HAP-1 (cell line): ENCODE measurements at regions not wholly inside any gene's neighbourhood (a gene's known extent, or its start where the extent isn't known, plus 50 kb on each side); places are given as distances from the start of the nearest gene placed in this dataset.

Source experiments
- DNase-seq, 2 experiments: peaks; one replicate each; pipeline ENCODE4 v3.0.0-alpha.2; 2016 to 2020; ENCODE audit warnings: low spot score in 2 of 2
- H3K27me3 ChIP-seq: fragments of 250-450 bp; sonication (Bioruptor Pico); 2 replicates; pipeline ENCODE4 v1.5.1; 2020; ENCODE audit warnings: low read depth, mild to moderate bottlenecking, moderate library complexity
- H3K36me3 ChIP-seq: fragments of 250-450 bp; sonication (Bioruptor Pico); replicated peaks from 2 replicates; pipeline ENCODE4 v1.5.1; 2020; ENCODE audit warnings: mild to moderate bottlenecking
- H3K4me1 ChIP-seq: fragments of 250-450 bp; sonication (Bioruptor Pico); 2 replicates; pipeline ENCODE4 v1.5.1; 2020; ENCODE audit warnings: mild to moderate bottlenecking
- H3K4me3 ChIP-seq: fragments of 250-450 bp; sonication (Bioruptor Pico); 2 replicates; pipeline ENCODE4 v1.5.1; 2020; ENCODE audit warnings: mild to moderate bottlenecking, moderate library complexity
- H3K9me3 ChIP-seq: fragments of 250-450 bp; sonication (Bioruptor Pico); 2 replicates; pipeline ENCODE4 v1.5.1; 2020; ENCODE audit warnings: mild to moderate bottlenecking, moderate library complexity
- in situ Hi-C: fragments of 300-500 bp; cut with MboI; formaldehyde crosslinking; loops from 3 replicates; pipeline ENCODE4 v1.14.3; 2020; ENCODE audit warnings: low sequenced_read_pairs, inconsistent platforms, mixed read lengths

GRCh38 chr6:144471986-144472385, 186.9 kb downstream of the UTRN start:
- H3K27me3 ChIP-seq = no peaks in the 10 kb centered on the region
- in situ Hi-C loops = no loop called here
- no peaks in the 10 kb centered on the region for H3K36me3 ChIP-seq
- H3K4me1 ChIP-seq = no peaks in the 10 kb centered on the region
- no peak for DNase-seq
- no peaks in the 10 kb centered on the region for H3K9me3 ChIP-seq
- no peak overlapping the region for H3K4me3 ChIP-seq

GRCh38 chr6:144474290-144474689, 189.2 kb downstream of the UTRN start:
- H3K4me1 ChIP-seq = no peaks in the 10 kb centered on the region
- no peaks in the 10 kb centered on the region for H3K27me3 ChIP-seq
- in situ Hi-C loops = no loop called here
- H3K9me3 ChIP-seq = no peaks in the 10 kb centered on the region
- no peaks in the 10 kb centered on the region for H3K36me3 ChIP-seq
- no peak overlapping the region for H3K4me3 ChIP-seq
- no peak for DNase-seq

GRCh38 chr6:144474904-144475303, 189.8 kb downstream of the UTRN start:
- DNase-seq = no peak
- Histone ChIP-seq H3K4me3 (no peak overlapping the region), H3K36me3 (no peaks in the 10 kb centered on the region), H3K4me1 (no peaks in the 10 kb centered on the region), H3K9me3 (no peaks in the 10 kb centered on the region), H3K27me3 (no peaks in the 10 kb centered on the region)
- in situ Hi-C loops = no loop called here

GRCh38 chr6:144475411-144475810, 190.3 kb downstream of the UTRN start:
- H3K36me3 ChIP-seq = no peaks in the 10 kb centered on the region; the same call in 1 of the 2 replicates
- no peaks in the 10 kb centered on the region for H3K27me3 ChIP-seq
- H3K4me1 ChIP-seq = no peaks in the 10 kb centered on the region
- no peak overlapping the region for H3K4me3 ChIP-seq
- DNase-seq = no peak
- no peaks in the 10 kb centered on the region for H3K9me3 ChIP-seq
- in situ Hi-C loops = no loop called here

- no peaks in the 10 kb centered on the region for H3K4me1 ChIP-seq
- no peak for DNase-seq
- H3K36me3 ChIP-seq = no peaks in the 10 kb centered on the region; the same call in 1 of the 2 replicates
- no peaks in the 10 kb centered on the region for H3K27me3 ChIP-seq
- no peaks in the 10 kb centered on the region for H3K9me3 ChIP-seq
- in situ Hi-C loops = no loop called here
- no peak overlapping the region for H3K4me3 ChIP-seq
Observed at GRCh38 chr6:144476286-144476685, 191.2 kb downstream of the UTRN start.

- H3K27me3 ChIP-seq = no peaks in the 10 kb centered on the region
- no peak overlapping the region for H3K4me3 ChIP-seq
- H3K36me3 ChIP-seq = no peaks in the 10 kb centered on the region; the same call in 1 of the 2 replicates
- in situ Hi-C loops = no loop called here
- no peaks in the 10 kb centered on the region for H3K9me3 ChIP-seq
- no peaks in the 10 kb centered on the region for H3K4me1 ChIP-seq
- no peak for DNase-seq
Observed at GRCh38 chr6:144477396-144477795, 192.3 kb downstream of the UTRN start.

- no peaks in the 10 kb centered on the region for H3K27me3 ChIP-seq
- no peaks in the 10 kb centered on the region for H3K9me3 ChIP-seq
- DNase-seq = no peak
- H3K4me3 ChIP-seq = no peak overlapping the region
- H3K4me1 ChIP-seq = no peaks in the 10 kb centered on the region
- H3K36me3 ChIP-seq = no peaks in the 10 kb centered on the region; the same call in 1 of the 2 replicates
- in situ Hi-C loops = no loop called here
Observed at GRCh38 chr6:144477856-144478255, 192.7 kb downstream of the UTRN start.

GRCh38 chr6:144478483-144478882, 193.3 kb downstream of the UTRN start:
- in situ Hi-C loops = no loop called here
- H3K4me3 ChIP-seq = no peak overlapping the region
- no peaks in the 10 kb centered on the region; the same call in 1 of the 2 replicates for H3K36me3 ChIP-seq
- no peaks in the 10 kb centered on the region for H3K27me3 ChIP-seq
- H3K9me3 ChIP-seq = no peaks in the 10 kb centered on the region
- H3K4me1 ChIP-seq = no peaks in the 10 kb centered on the region
- DNase-seq = no peak

- H3K4me3 ChIP-seq = no peak overlapping the region
- H3K4me1 ChIP-seq = no peaks in the 10 kb centered on the region
- no peaks in the 10 kb centered on the region; the same call in 1 of the 2 replicates for H3K36me3 ChIP-seq
- H3K27me3 ChIP-seq = no peaks in the 10 kb centered on the region
- DNase-seq = no peak
- in situ Hi-C loops = no loop called here
- no peaks in the 10 kb centered on the region for H3K9me3 ChIP-seq
Observed at GRCh38 chr6:144479991-144480390, 194.9 kb downstream of the UTRN start.

- no peak overlapping the region for H3K4me3 ChIP-seq
- no peaks in the 10 kb centered on the region; the same call in 1 of the 2 replicates for H3K36me3 ChIP-seq
- in situ Hi-C loops = no loop called here
- H3K4me1 ChIP-seq = no peaks in the 10 kb centered on the region
- DNase-seq = no peak
- no peaks in the 10 kb centered on the region for H3K27me3 ChIP-seq
- H3K9me3 ChIP-seq = no peaks in the 10 kb centered on the region
Observed at GRCh38 chr6:144480473-144480872, 195.3 kb downstream of the UTRN start.

- Histone ChIP-seq H3K4me1 (no peaks in the 10 kb centered on the region), H3K4me3 (no peak overlapping the region), H3K36me3 (no peaks in the 10 kb centered on the region; the same call in 1 of the 2 replicates), H3K27me3 (no peaks in the 10 kb centered on the region), H3K9me3 (no peaks in the 10 kb centered on the region)
- in situ Hi-C loops = no loop called here
- no peak for DNase-seq
Observed at GRCh38 chr6:144481527-144481926, 196.4 kb downstream of the UTRN start.

- in situ Hi-C loops = no loop called here
Observed at GRCh38 chr6:144482142-144482541, 197.0 kb downstream of the UTRN start.

GRCh38 chr6:144485531-144485930, 200.4 kb downstream of the UTRN start:
- H3K4me3 ChIP-seq = no peak overlapping the region

More at GRCh38 chr6:144482142-144482541, 197.0 kb downstream of the UTRN start:
- DNase-seq = peak; percentile 78 to 82
- no peak overlapping the region for H3K4me3 ChIP-seq
- H3K27me3 ChIP-seq = no peaks in the 10 kb centered on the region
- H3K36me3 ChIP-seq = no peaks in the 10 kb centered on the region; the same call in 1 of the 2 replicates
- H3K9me3 ChIP-seq = no peaks in the 10 kb centered on the region
- H3K4me1 ChIP-seq = no peaks in the 10 kb centered on the region

GRCh38 chr6:144488590-144488989, 203.5 kb downstream of the UTRN start:
- Histone ChIP-seq H3K9me3 (no peaks in the 10 kb centered on the region), H3K4me3 (no peak overlapping the region), H3K4me1 (no peaks in the 10 kb centered on the region), H3K27me3 (no peaks in the 10 kb centered on the region), H3K36me3 (no peaks in the 10 kb centered on the region)
- DNase-seq = no peak
- in situ Hi-C loops = no loop called here

More at GRCh38 chr6:144485531-144485930, 200.4 kb downstream of the UTRN start:
- Histone ChIP-seq H3K4me1 (no peaks in the 10 kb centered on the region), H3K9me3 (no peaks in the 10 kb centered on the region), H3K36me3 (no peaks in the 10 kb centered on the region; the same call in 1 of the 2 replicates), H3K27me3 (no peaks in the 10 kb centered on the region)
- in situ Hi-C loops = no loop called here
- DNase-seq = no peak
